ENCODE measurements at regions not wholly inside any gene's neighbourhood (a gene's known extent, or its start where the extent isn't known, plus 50 kb on each side); places are given as distances from the start of the nearest gene placed in this dataset.

- DNase-seq (ENCODE audit: low read depth): no peak
Measured at GRCh38 chr6:79305020-79305419, 70.5 kb upstream of the HMGN3 start.

- no peak for DNase-seq (ENCODE audit: low read depth)
Measured at GRCh38 chr6:79302341-79302740, 67.9 kb upstream of the HMGN3 start.

- no peak for DNase-seq (ENCODE audit: low read depth)
Measured at GRCh38 chr6:79301290-79301689, 66.8 kb upstream of the HMGN3 start.

- DNase-seq (ENCODE audit: low read depth): no peak
Measured at GRCh38 chr6:79296211-79296610, 61.7 kb upstream of the HMGN3 start.

Data from RPMI7951 (cell line).